Activated naive CD4-positive, alpha-beta T cell treated with Interleukin-2 at 50 U/mL for 16 hours (primary cell): ENCODE measurements at regions not wholly inside any gene's neighbourhood (a gene's known extent, or its start where the extent isn't known, plus 50 kb on each side); places are given as distances from the start of the nearest gene placed in this dataset.
"Not testable (repeated sequence)": the region's sequence is repeated elsewhere in the genome, so short reads cannot be mapped to it uniquely, and the experiment has no call there.

Source experiments
- DNase-seq: peaks from one replicate; pipeline ENCODE4 v3.0.0-alpha.2; 2020

DNA sequence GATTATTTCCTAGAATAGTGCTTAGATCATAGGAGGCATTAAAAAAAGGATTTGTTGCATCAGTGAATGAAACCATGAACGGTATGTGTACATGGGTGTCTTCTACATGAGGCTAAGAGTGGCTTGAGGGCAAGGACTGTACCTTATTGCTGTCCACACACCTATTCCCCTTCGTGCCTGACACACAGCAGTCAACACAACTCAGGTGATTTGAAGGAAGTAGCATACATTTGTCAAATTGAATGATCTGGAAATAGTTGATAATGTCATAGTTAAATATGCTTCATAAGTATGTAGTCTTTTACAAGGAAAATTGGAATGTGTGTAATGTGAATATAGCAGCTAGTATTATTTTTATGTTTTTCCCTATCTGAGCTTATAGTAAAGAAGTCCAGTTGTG is 189.0 kb upstream of the DAB1 start:
- DNase-seq, result no peak

- DNase-seq, result no peak
Measured at GRCh38 chr1:57605933-57606332, 182.1 kb upstream of the DAB1 start.

GRCh38 chr1:57603696-57604095 is 179.8 kb upstream of the DAB1 start:
- no peak for DNase-seq

- no peak for DNase-seq
Measured at GRCh38 chr1:57600424-57600823, 176.6 kb upstream of the DAB1 start.

GRCh38 chr1:57599236-57599994 is 175.6 kb upstream of the DAB1 start:
- DNase-seq, result no peak

GRCh38 chr1:57597036-57597435 is 173.2 kb upstream of the DAB1 start:
- no peak for DNase-seq

- no peak for DNase-seq
Measured at GRCh38 chr1:57594002-57594401, 170.1 kb upstream of the DAB1 start.

DNA sequence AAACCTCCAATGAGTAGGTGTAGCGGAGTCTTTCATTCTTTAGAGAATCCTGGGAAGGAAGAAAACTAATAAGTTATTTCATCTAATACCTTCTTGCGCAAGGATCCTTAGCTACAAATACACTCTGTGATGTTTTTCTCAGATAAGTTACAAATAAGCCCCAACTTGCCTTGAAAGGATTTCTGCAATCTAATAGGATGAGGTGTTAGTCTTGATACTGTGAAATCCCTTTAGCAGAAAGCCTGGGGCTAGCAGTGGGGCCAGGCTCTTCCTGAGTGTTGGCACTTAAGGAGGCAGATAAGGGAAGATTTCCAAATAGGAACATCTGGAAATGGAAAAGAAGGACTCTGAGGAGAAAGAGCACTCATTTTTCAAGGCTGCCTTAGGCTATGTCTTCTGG is 168.0 kb upstream of the DAB1 start:
- DNase-seq, result no peak

DNA sequence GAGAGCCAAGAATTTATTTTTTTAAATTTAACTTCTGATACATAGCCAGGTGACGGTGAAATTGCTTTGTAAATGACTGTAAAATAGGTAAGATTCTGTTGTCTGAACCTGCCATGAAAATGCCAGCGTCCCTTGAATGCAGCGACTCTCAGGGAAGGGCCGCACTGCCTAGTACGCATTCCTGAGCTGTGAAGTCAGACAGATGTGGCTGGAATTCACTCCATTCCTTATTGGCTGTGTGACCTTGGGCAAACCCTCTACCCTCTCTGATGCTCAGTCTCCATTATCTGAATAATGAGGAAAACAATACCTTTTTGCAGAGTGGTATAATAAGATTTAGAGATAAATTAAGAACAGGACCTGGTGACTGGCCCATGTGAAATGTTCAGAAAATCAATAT is 167.1 kb upstream of the DAB1 start:
- DNase-seq, result no peak

GRCh38 chr1:57586842-57587241 is 163.0 kb upstream of the DAB1 start:
- DNase-seq, result no peak

DNA sequence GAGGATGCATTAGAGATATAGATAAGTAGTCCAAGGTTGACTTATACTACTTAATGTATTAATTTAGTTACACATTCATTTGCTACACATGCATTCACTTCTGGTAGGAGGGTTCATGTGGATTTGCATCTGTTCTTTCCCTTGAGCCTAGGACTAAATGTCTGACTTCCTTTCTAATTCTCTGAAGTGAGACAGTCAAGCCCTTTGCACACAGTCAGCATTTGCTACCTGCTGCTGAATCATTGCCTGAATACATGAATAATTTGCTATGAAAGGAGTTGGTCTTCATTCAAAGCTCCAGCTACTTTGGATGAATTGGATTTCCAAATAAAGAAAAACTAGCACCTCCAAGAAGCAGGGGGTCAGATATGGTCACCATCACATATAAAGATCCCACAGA is 154.8 kb upstream of the DAB1 start:
- DNase-seq, result no peak

DNA sequence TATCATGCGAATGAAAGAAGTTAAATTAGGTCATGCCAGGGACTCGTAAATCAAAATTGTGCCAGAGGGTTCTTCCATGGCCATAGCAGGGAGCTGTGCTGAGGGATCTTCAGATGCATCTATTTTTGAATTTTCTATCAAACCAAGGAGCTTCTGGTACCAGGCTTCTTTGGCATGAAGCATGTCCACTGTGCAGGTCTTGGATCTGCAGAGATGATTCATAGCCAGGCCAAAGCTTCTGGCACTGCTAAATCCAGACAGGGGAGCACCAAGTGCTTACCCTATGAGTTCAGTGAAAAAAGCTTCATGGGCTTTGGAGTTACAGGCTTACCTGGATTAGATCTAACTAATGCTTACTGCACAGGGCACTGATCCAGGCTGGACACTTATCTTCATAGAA is 154.2 kb upstream of the DAB1 start:
- no peak for DNase-seq

GRCh38 chr1:57576756-57577155 is 152.9 kb upstream of the DAB1 start:
- DNase-seq, result no peak

- no peak for DNase-seq
Measured at GRCh38 chr1:57572016-57572415, 148.2 kb upstream of the DAB1 start.

DNA sequence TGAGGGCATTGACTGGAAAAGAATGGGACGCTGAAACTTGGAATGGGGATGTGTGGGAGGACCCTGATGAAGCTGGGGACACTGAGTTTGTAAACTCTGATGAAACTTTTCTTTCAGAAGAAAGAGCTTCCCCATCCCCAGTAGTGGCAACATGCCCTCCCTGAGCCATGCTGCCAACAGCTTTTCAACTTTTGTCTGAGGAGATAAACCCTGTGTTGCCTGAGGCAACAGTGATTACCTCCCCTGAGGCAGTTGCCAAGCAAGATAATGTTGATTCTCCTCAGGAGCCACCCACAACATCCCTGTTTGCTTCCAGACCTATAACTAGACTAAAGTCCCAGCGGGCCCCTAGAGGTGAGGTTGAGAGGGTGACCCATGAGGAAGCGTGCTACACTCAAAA is 134.2 kb upstream of the DAB1 start:
- not testable (repeated sequence) for DNase-seq

GRCh38 chr1:57553666-57554065 is 129.8 kb upstream of the DAB1 start:
- DNase-seq, result no peak

DNA sequence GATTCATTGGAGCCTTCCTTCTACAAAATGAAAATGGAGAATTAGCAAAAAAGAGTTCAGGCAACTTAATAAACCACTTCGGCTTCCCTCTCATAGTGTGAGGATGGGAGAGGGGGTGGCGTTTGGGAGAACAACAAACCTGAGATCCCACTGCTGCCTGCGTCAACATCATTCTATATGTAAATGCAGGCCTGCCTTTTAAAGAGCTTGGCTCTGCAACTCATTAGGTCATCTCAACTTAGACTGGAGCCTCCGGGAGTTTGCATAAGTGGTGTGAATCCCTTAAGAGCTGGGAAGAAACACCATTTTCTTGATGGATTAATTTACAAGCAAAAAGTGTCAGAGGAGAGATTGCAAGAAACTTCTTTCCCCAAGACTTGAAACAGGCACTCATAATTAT is 127.6 kb upstream of the DAB1 start:
- no peak for DNase-seq

DNA sequence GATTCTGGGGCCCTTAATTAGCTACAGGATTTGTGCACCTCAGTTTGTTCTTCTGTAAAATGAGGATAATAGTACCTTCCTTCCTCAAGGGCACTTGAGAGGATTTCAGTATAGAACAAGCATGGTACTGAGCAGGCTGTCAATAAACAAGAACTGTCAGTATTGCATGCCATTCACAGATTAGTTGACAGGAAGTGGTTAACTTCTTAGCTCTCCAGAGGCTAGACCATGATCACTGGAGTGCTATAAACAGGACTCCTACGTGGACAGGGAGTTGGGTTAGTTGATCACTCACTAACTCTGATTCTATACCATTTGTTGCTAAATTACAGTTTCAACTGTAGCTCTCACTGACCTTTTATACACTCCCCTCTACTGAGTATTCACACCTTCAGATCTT is 126.2 kb upstream of the DAB1 start:
- DNase-seq, result no peak

GRCh38 chr1:57549300-57549699 is 125.4 kb upstream of the DAB1 start:
- DNase-seq, result no peak

- DNase-seq, result no peak
Measured at GRCh38 chr1:57546549-57547330, 122.9 kb upstream of the DAB1 start.

GRCh38 chr1:57544345-57544744 is 120.5 kb upstream of the DAB1 start:
- no peak for DNase-seq

GRCh38 chr1:57536749-57537423 is 113.0 kb upstream of the DAB1 start:
- no peak for DNase-seq

DNA sequence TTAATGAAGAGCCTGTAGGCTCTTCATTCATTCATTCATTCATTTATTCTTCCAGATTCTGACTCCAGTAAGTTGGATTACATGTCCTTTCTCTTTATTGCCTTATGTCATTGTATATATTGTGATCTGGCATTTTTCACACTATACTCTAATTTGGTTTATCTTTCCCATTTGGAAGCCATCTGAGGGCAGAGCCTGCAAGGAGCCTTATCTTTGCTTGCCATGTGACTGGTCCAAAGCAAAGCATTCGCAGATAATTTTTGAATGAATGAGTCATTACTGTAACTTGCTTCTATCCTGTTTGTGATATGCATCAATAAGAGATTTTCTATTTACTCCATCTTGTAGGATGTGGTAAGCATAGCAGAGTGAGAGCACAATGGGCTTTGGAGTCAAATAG is 108.4 kb upstream of the DAB1 start:
- no peak for DNase-seq

- DNase-seq, result not testable (repeated sequence)
Measured at GRCh38 chr1:57530911-57531260, 107.0 kb upstream of the DAB1 start.
